SIG-M5 (cell line): ENCODE measurements at regions not wholly inside any gene's neighbourhood (a gene's known extent, or its start where the extent isn't known, plus 50 kb on each side); places are given as distances from the start of the nearest gene placed in this dataset.
A peak's percentile ranks its signal among the peaks of the same experiment; 100 is the strongest.

Experiments
- DNase-seq: peaks from one replicate; lab custom pipeline; 2025; lab: John Stamatoyannopoulos, UW

GRCh38 chr12:45670346-45671065 is 59.0 kb upstream of the ARID2 start:
- DNase-seq: peak; percentile 84

- DNase-seq: no peak
Measured at GRCh38 chr12:45671254-45671653, 58.3 kb upstream of the ARID2 start.

- DNase-seq: no peak
Measured at GRCh38 chr12:45674181-45674977, 55.1 kb upstream of the ARID2 start.

- DNase-seq: no peak
Measured at GRCh38 chr12:45675534-45675933, 54.0 kb upstream of the ARID2 start.
